GM20000 (cell line): ENCODE measurements at regions not wholly inside any gene's neighbourhood (a gene's known extent, or its start where the extent isn't known, plus 50 kb on each side); places are given as distances from the start of the nearest gene placed in this dataset.

Source experiments
- DNase-seq: peaks from one replicate; pipeline ENCODE4 v3.0.0; 2012; ENCODE audit warnings: low spot score
- TF ChIP-seq, protein P1 (sequence below): IDR thresholded peaks from 2 replicates; pipeline ENCODE4 v1.5.1; 2012; ENCODE audit warnings: mild to moderate bottlenecking, control low read depth; ENCODE audit errors: extremely low read depth, missing control alignments

DNA sequence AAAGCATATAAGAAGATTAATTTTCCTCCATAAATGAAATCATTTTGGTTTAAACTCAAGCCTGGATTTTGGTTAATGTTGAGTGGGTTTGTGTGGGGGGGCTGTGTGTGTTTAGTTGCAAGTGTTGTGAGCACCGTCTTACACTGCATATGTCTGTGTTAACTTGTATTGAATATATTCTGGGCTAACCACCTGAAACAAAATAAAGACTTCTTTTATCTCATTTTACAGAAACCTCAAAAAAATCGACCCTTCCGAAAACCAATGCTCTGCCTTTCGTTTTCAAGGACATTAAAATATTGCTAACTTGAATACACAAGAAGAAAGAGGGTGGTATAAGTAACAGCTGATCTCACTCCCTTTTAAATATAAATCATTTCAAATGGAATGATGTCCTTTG is 192.2 kb upstream of the BLID start:
- TF ChIP-seq, protein P1, sequence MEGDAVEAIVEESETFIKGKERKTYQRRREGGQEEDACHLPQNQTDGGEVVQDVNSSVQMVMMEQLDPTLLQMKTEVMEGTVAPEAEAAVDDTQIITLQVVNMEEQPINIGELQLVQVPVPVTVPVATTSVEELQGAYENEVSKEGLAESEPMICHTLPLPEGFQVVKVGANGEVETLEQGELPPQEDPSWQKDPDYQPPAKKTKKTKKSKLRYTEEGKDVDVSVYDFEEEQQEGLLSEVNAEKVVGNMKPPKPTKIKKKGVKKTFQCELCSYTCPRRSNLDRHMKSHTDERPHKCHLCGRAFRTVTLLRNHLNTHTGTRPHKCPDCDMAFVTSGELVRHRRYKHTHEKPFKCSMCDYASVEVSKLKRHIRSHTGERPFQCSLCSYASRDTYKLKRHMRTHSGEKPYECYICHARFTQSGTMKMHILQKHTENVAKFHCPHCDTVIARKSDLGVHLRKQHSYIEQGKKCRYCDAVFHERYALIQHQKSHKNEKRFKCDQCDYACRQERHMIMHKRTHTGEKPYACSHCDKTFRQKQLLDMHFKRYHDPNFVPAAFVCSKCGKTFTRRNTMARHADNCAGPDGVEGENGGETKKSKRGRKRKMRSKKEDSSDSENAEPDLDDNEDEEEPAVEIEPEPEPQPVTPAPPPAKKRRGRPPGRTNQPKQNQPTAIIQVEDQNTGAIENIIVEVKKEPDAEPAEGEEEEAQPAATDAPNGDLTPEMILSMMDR = no peak
- no peak for DNase-seq

GRCh38 chr11:122307476-122308035 is 191.5 kb upstream of the BLID start:
- no peak for DNase-seq
- TF ChIP-seq, protein P1 = no peak

GRCh38 chr11:122306831-122307391 is 190.9 kb upstream of the BLID start:
- no peak for DNase-seq
- TF ChIP-seq, protein P1 = no peak

- TF ChIP-seq, protein P1 = no peak
- no peak for DNase-seq
Observed at GRCh38 chr11:122305426-122306320, 189.7 kb upstream of the BLID start.

GRCh38 chr11:122304973-122305372 is 189.0 kb upstream of the BLID start:
- TF ChIP-seq, protein P1 = no peak
- DNase-seq = no peak

GRCh38 chr11:122304306-122304705 is 188.3 kb upstream of the BLID start:
- DNase-seq = no peak

GRCh38 chr11:122294041-122294440 is 178.0 kb upstream of the BLID start:
- DNase-seq = no peak
- TF ChIP-seq, protein P1 = no peak

More at GRCh38 chr11:122304306-122304705, 188.3 kb upstream of the BLID start:
- TF ChIP-seq, protein P1 = no peak
